ENCODE measurements at regions not wholly inside any gene's neighbourhood (a gene's known extent, or its start where the extent isn't known, plus 50 kb on each side); places are given as distances from the start of the nearest gene placed in this dataset.

DNA sequence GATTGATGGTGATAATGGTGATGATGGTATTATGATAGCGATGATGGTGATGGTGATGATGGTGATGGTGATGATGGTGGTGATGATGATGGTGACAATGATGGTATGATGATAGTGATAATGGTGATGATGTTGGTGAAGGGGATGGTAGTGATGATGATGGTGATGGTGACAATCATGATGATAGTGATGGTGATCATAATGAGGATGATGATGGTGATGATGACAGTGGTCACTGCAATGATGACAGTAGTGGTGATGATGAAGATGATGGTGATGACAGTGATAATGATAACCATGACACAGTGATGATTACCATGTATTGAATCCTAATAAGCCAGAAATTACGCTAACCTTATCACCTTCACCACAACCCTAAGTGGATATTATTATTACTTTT is 128.2 kb downstream of the SHANK2 start:
- POLR2A ChIA-PET: no interaction called here
- no peak overlapping the region for H3K4me3 ChIP-seq (ENCODE audit: low read depth, low read length)

DNA sequence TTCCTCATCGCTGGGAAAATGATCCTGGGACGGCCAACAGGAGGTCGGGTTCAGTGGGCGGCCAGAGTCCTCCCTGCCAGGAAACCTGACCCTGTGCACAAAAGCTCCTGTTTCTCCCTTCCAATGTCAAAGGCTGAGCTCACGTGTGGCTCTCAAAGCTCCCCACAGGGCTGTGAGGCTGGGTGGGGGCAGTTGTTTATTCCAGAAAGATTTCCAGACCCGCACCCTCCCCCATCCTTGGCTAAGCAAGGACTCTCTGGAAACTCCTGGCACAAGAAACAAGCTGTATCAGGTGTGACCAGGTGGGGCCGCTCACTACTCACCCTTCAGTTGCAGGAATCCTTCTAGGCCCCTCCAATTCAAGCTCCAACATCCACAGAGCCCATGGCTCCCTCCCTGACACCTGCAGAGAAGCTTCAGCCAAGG is 131.9 kb downstream of the SHANK2 start:
- Histone ChIP-seq H3K4me3 (ENCODE audit: low read depth, low read length) (no peak overlapping the region), H3K4me1 (ENCODE audit: control insufficient read depth, insufficient read depth, low read length) (no peaks in the 10 kb centered on the region), H3K27ac (ENCODE audit: extremely low read depth, low read depth, low read length) (no peak overlapping the region), H3K36me3 (ENCODE audit: control insufficient read depth in 2 of 2, insufficient read depth in 1 of 2, low read length in 2 of 2) (no peaks in the 10 kb centered on the region), H3K9me3 (ENCODE audit: control insufficient read depth, insufficient read depth, low read depth, low read length) (no peaks in the 10 kb centered on the region)
- TF ChIP-seq ZNF654 (tag by site-specific recombination; IDR thresholded peaks at IDR 0.05; ENCODE audit: low read depth): peak; percentile 55
- TF ChIP-seq ZNF311 (tag by site-specific recombination; IDR thresholded peaks at IDR 0.05; ENCODE audit: borderline replicate concordance): no peak
- TF ChIP-seq, protein P1, sequence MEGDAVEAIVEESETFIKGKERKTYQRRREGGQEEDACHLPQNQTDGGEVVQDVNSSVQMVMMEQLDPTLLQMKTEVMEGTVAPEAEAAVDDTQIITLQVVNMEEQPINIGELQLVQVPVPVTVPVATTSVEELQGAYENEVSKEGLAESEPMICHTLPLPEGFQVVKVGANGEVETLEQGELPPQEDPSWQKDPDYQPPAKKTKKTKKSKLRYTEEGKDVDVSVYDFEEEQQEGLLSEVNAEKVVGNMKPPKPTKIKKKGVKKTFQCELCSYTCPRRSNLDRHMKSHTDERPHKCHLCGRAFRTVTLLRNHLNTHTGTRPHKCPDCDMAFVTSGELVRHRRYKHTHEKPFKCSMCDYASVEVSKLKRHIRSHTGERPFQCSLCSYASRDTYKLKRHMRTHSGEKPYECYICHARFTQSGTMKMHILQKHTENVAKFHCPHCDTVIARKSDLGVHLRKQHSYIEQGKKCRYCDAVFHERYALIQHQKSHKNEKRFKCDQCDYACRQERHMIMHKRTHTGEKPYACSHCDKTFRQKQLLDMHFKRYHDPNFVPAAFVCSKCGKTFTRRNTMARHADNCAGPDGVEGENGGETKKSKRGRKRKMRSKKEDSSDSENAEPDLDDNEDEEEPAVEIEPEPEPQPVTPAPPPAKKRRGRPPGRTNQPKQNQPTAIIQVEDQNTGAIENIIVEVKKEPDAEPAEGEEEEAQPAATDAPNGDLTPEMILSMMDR (tag by site-specific recombination; IDR thresholded peaks at IDR 0.05): peak; percentile 30; the same call in 1 of the 2 replicates
- 0 out of 2 replicates have a peak, but pooled peaks have one; percentile 7 for TF ChIP-seq ZIC2 (tag by site-specific recombination; IDR thresholded peaks at IDR 0.05)
- 0 out of 2 replicates have a peak, but pooled peaks have one; percentile 8 for TF ChIP-seq ZFHX2 (tag by site-specific recombination; conservative IDR thresholded peaks at IDR 0.05)
- CTCF ChIA-PET: interaction anchor here (0.5 to 2.3 kb wide), 15 partner anchors 8 to 545 kb away, joined by 3 to 17 read pairs (median 4); partner anchors contain the start of gene SHANK2
- POLR2A ChIA-PET: interaction anchor here (0.7 kb wide), 1 partner anchor 332 kb away, joined by 3 read pairs; the partner anchor contains the start of gene NADSYN1

More for the DNA sequence above, 128.2 kb downstream of the SHANK2 start:
- Histone ChIP-seq H3K9me3 (ENCODE audit: control insufficient read depth, insufficient read depth, low read depth, low read length) (no peaks in the 10 kb centered on the region), H3K4me1 (ENCODE audit: control insufficient read depth, insufficient read depth, low read length) (no peaks in the 10 kb centered on the region), H3K27ac (ENCODE audit: extremely low read depth, low read depth, low read length) (no peak overlapping the region), H3K36me3 (ENCODE audit: control insufficient read depth in 2 of 2, insufficient read depth in 1 of 2, low read length in 2 of 2) (no peaks in the 10 kb centered on the region)
- TF ChIP-seq ZNF146 (tag by site-specific recombination; IDR thresholded peaks at IDR 0.05): no peak
- TF ChIP-seq, protein P2, sequence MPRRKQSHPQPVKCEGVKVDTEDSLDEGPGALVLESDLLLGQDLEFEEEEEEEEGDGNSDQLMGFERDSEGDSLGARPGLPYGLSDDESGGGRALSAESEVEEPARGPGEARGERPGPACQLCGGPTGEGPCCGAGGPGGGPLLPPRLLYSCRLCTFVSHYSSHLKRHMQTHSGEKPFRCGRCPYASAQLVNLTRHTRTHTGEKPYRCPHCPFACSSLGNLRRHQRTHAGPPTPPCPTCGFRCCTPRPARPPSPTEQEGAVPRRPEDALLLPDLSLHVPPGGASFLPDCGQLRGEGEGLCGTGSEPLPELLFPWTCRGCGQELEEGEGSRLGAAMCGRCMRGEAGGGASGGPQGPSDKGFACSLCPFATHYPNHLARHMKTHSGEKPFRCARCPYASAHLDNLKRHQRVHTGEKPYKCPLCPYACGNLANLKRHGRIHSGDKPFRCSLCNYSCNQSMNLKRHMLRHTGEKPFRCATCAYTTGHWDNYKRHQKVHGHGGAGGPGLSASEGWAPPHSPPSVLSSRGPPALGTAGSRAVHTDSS (tag by site-specific recombination; IDR thresholded peaks at IDR 0.05): peak; percentile 57; the same call in 1 of the 2 replicates
- TF ChIP-seq ZNF677 (tag by site-specific recombination; IDR thresholded peaks at IDR 0.05): no peak
- CTCF ChIA-PET: no interaction called here

DNA sequence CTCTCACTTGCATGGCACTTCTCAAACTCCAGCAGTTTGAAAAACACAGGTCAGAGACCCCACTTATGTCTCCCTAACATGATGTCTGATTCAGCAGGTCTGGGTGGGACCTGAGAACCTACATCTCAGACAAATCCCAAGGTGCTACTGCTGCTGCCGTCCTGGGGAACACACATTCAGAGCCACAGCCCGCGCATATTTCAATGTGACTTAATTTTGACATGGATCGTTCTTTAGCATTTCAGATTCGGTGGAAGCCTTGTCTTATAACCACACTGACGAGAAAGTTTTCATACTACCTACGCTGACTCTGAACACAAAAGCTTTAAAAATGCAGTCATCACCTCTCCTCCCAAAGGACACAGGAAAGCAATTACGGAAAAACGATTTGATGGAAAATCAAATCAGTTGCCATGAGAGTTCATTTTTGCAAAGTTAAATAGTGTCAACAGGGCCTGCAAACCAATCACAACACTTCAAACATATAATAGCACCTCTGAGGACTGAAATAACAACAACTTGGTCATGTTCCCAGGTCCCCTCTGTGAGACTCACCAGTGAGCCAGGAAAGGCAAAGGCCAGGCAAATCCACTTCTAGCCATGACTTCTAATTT is 132.6 kb downstream of the SHANK2 start:
- Histone ChIP-seq H3K36me3 (ENCODE audit: control insufficient read depth in 2 of 2, insufficient read depth in 1 of 2, low read length in 2 of 2) (no peaks in the 10 kb centered on the region), H3K27ac (ENCODE audit: extremely low read depth, low read depth, low read length) (no peak overlapping the region), H3K4me3 (ENCODE audit: low read depth, low read length) (no peak overlapping the region), H3K4me1 (ENCODE audit: control insufficient read depth, insufficient read depth, low read length) (no peaks in the 10 kb centered on the region), H3K9me3 (ENCODE audit: control insufficient read depth, insufficient read depth, low read depth, low read length) (no peaks in the 10 kb centered on the region)
- TF ChIP-seq ZNF140 (tag by site-specific recombination; IDR thresholded peaks at IDR 0.05) (no peak), ZNF292 (tag by site-specific recombination; IDR thresholded peaks at IDR 0.05; ENCODE audit: borderline replicate concordance, low read depth) (no peak), ZNF146 (tag by site-specific recombination; IDR thresholded peaks at IDR 0.05) (no peak), ZNF530 (tag by site-specific recombination; IDR thresholded peaks at IDR 0.05; ENCODE audit: low read depth) (no peak), BCL11A (tag by site-specific recombination; IDR thresholded peaks at IDR 0.05; ENCODE audit: low read depth) (no peak)
- TF ChIP-seq, protein P3, sequence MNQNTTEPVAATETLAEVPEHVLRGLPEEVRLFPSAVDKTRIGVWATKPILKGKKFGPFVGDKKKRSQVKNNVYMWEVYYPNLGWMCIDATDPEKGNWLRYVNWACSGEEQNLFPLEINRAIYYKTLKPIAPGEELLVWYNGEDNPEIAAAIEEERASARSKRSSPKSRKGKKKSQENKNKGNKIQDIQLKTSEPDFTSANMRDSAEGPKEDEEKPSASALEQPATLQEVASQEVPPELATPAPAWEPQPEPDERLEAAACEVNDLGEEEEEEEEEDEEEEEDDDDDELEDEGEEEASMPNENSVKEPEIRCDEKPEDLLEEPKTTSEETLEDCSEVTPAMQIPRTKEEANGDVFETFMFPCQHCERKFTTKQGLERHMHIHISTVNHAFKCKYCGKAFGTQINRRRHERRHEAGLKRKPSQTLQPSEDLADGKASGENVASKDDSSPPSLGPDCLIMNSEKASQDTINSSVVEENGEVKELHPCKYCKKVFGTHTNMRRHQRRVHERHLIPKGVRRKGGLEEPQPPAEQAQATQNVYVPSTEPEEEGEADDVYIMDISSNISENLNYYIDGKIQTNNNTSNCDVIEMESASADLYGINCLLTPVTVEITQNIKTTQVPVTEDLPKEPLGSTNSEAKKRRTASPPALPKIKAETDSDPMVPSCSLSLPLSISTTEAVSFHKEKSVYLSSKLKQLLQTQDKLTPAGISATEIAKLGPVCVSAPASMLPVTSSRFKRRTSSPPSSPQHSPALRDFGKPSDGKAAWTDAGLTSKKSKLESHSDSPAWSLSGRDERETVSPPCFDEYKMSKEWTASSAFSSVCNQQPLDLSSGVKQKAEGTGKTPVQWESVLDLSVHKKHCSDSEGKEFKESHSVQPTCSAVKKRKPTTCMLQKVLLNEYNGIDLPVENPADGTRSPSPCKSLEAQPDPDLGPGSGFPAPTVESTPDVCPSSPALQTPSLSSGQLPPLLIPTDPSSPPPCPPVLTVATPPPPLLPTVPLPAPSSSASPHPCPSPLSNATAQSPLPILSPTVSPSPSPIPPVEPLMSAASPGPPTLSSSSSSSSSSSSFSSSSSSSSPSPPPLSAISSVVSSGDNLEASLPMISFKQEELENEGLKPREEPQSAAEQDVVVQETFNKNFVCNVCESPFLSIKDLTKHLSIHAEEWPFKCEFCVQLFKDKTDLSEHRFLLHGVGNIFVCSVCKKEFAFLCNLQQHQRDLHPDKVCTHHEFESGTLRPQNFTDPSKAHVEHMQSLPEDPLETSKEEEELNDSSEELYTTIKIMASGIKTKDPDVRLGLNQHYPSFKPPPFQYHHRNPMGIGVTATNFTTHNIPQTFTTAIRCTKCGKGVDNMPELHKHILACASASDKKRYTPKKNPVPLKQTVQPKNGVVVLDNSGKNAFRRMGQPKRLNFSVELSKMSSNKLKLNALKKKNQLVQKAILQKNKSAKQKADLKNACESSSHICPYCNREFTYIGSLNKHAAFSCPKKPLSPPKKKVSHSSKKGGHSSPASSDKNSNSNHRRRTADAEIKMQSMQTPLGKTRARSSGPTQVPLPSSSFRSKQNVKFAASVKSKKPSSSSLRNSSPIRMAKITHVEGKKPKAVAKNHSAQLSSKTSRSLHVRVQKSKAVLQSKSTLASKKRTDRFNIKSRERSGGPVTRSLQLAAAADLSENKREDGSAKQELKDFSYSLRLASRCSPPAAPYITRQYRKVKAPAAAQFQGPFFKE (tag by site-specific recombination; IDR thresholded peaks at IDR 0.05; ENCODE audit: borderline replicate concordance): no peak
- ChIA-PET POLR2A (no interaction called here), CTCF (interaction anchor here (0.5 to 2.3 kb wide), 8 partner anchors 9 to 306 kb away, joined by 3 to 17 read pairs (median 6); partner anchors contain the start of gene SHANK2)

Data from HEK293 (cell line).